Ovary (tissue), 7 donors: ENCODE measurements at regions not wholly inside any gene's neighbourhood (a gene's known extent, or its start where the extent isn't known, plus 50 kb on each side); places are given as distances from the start of the nearest gene placed in this dataset.
"Not testable (repeated sequence)": the region's sequence is repeated elsewhere in the genome, so short reads cannot be mapped to it uniquely, and the experiment has no call there.

ENCODE experiments used
- DNase-seq, 5 donors: peaks; one replicate each; pipeline ENCODE4 v3.0.0-alpha.2; 2019 to 2020
- H3K27ac ChIP-seq, 2 donors: fragments of 200-600 bp; one replicate each; pipeline versions ENCODE4 v1.5.1 to v1.8.0; 2019 to 2022
- H3K27me3 ChIP-seq: fragments of 200-600 bp; one replicate; pipeline ENCODE4 v1.8.0; 2022
- H3K36me3 ChIP-seq: fragments of 200-600 bp; sonication (generic); one replicate; pipeline ENCODE4 v1.5.1; 2019
- H3K4me1 ChIP-seq: one replicate; pipeline ENCODE4 v1.8.1; 2013; ENCODE audit warnings: mild to moderate bottlenecking, moderate library complexity; ENCODE audit not compliant: insufficient read depth
- H3K4me3 ChIP-seq: fragments of 200-600 bp; sonication (generic); one replicate; pipeline ENCODE4 v1.5.1; 2017
- H3K9me3 ChIP-seq, 2 donors: fragments of 200-600 bp in 1 of 2; sonication (generic) in 1 of 2; one replicate each; pipeline versions ENCODE4 v1.5.1 to v1.8.1; 2013 to 2019; ENCODE audit warnings: mild to moderate bottlenecking in 1 of 2, moderate library complexity in 1 of 2
- EP300 ChIP-seq: sonication (generic); formaldehyde crosslinking; IDR thresholded peaks from one replicate; pipeline ENCODE4 v1.6.1; 2017; ENCODE audit warnings: antibody characterized with exemption
- POLR2A ChIP-seq: fragments of 450-650 bp; IDR thresholded peaks from one replicate; pipeline ENCODE4 v1.6.1; 2017; ENCODE audit warnings: antibody characterized with exemption, mild to moderate bottlenecking, moderate library complexity
- WGBS, 3 donors: extraction: QIAGEN DNeasy Blood & Tissue Kit in 1 of 3; methylation state at CpG; one replicate each; pipeline versions ENCODE4 v1.1.5 to v1.1.7; 2013 to 2017; 5-methylcytosine and 5-hydroxymethylcytosine counted together
- intact Hi-C, 4 donors: fragments of 100-400 bp; cut with DNase I; formaldehyde crosslinking; loops; one replicate each; pipeline versions ENCODE4 v1.11.0 to v1.15.1; 2022 to 2023
- TF ChIP-seq, protein P1 (sequence below), 3 donors: fragments of 450-650 bp in 2 of 3; fragments of 200-600 bp in 1 of 3; IDR thresholded peaks; one replicate each; pipeline versions ENCODE4 v1.5.1 to v1.8.0; 2016 to 2022; ENCODE audit warnings: antibody characterized with exemption in 3 of 3, mild to moderate bottlenecking in 1 of 3
- donor health status: DM: no; HTN: no; CAD: no; lungs with moderate emphysema.
- donor health status: DM: no; HTN: no; CAD: no.
- donor health status: Bipolar disorder and iron deficiency.
- donor health status: DM: no; HTN: no; CAD: no.
- donor health status: DM: yes; HTN: yes; CAD: no.

DNA sequence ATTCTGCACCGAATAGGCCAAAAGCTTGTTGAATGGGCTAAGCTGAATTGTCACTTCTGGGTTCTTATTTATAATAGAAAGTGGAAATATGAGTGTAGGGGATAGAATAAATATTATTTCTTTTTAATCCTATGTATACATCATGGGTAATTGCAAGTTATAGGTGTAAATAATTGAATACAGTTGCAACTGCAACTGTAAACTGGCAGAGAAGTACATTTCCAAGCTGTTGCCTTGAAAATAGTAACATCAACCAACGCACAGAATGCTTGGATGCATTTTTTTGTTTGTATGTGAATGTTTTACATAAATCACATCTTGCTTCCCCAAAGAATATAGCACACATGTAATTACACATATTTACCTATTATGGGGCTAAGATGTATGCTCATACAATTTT, 234.1 kb downstream of the NNT start:
- Histone ChIP-seq H3K36me3 (no peaks in the 10 kb centered on the region), H3K4me1 (no peaks in the 10 kb centered on the region), H3K4me3 (no peak overlapping the region), H3K9me3 (no peaks in the 10 kb centered on the region), H3K27me3 (no peaks in the 10 kb centered on the region), H3K27ac (no peak overlapping the region)
- no peak for DNase-seq
- WGBS, 3 donors: 64 to 83% (median 82%) methylated on average over 2 of the region's 2 CpGs
- no peak for TF ChIP-seq EP300
- TF ChIP-seq POLR2A: no peak
- intact Hi-C loops: no loop called here

DNA sequence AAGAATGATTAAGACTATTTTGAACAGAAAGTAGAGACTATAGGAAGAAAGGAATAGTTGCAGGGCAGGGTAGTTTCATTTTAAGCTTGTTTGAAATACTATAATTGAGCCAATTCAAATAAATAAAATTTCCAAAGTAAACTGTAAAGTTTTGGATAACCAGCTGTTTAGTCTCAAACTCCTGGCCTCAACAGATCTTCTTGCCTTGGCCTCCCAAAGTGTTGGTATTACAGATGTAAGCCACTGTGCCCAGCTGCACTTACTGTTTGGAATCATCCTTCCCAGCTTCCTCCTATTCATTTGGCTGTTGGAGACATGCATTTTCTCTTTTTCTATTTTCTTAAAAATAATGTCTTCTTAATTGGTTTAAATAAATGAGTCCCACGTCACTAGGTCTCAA, 231.0 kb downstream of the NNT start:
- Histone ChIP-seq H3K27me3 (no peaks in the 10 kb centered on the region), H3K4me1 (no peaks in the 10 kb centered on the region), H3K36me3 (no peaks in the 10 kb centered on the region), H3K4me3 (no peak overlapping the region), H3K9me3 (no peaks in the 10 kb centered on the region), H3K27ac (no peak overlapping the region)
- WGBS, 3 donors: 74 to 83% (median 81%) methylated on average over 1 of the region's 1 CpG
- intact Hi-C loops: no loop called here
- DNase-seq: no peak
- no peak for TF ChIP-seq POLR2A
- no peak for TF ChIP-seq EP300
- TF ChIP-seq, protein P1, sequence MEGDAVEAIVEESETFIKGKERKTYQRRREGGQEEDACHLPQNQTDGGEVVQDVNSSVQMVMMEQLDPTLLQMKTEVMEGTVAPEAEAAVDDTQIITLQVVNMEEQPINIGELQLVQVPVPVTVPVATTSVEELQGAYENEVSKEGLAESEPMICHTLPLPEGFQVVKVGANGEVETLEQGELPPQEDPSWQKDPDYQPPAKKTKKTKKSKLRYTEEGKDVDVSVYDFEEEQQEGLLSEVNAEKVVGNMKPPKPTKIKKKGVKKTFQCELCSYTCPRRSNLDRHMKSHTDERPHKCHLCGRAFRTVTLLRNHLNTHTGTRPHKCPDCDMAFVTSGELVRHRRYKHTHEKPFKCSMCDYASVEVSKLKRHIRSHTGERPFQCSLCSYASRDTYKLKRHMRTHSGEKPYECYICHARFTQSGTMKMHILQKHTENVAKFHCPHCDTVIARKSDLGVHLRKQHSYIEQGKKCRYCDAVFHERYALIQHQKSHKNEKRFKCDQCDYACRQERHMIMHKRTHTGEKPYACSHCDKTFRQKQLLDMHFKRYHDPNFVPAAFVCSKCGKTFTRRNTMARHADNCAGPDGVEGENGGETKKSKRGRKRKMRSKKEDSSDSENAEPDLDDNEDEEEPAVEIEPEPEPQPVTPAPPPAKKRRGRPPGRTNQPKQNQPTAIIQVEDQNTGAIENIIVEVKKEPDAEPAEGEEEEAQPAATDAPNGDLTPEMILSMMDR (IDR thresholded peaks at IDR 0.05): no peak

- 90 to 94% (median 94%) methylated on average over 16 to 26 of the region's 26 CpGs for WGBS, 3 donors
- intact Hi-C loops, H3K9me3 ChIP-seq, H3K4me1 ChIP-seq, DNase-seq, H3K4me3 ChIP-seq, H3K27me3 ChIP-seq, H3K27ac ChIP-seq, H3K36me3 ChIP-seq: not testable (repeated sequence)
These were observed 221.5 kb downstream of the NNT start for GRCh38 chr5:43824325-43824964.

GRCh38 chr5:43818394-43818793, 215.4 kb downstream of the NNT start:
- H3K4me1 ChIP-seq, H3K27me3 ChIP-seq, H3K9me3 ChIP-seq, H3K36me3 ChIP-seq, H3K27ac ChIP-seq, DNase-seq, H3K4me3 ChIP-seq, intact Hi-C loops: not testable (repeated sequence)
- WGBS, 3 donors: 61 to 95% (median 81%) methylated on average over 1 of the region's 1 CpG

DNA sequence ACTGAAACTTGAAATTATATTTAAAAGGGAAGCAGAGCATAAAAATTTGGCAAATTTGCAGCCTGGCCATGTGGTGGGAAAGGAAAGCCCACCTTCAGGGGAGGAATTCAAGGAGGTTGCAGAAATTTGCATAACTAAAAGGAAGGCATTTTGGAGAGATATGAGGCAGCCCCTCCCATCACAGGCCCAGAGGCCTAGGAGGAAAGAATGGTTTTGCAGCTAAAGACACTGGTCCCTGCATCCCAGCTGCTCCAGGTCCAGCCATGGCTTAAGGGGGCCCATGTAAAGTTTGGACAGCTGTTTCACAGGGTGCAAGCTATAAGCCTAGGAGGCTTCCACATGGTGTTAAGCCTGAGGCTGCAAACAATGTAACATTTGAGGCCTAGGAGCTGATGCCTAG, 212.5 kb downstream of the NNT start:
- TF ChIP-seq POLR2A (no peak), EP300 (no peak)
- TF ChIP-seq, protein P1 (IDR thresholded peaks at IDR 0.05): no peak
- H3K36me3 ChIP-seq: no peaks in the 10 kb centered on the region
- DNase-seq: no peak
- intact Hi-C loops: no loop called here
- H3K9me3 ChIP-seq: no peaks in the 10 kb centered on the region
- no peak overlapping the region for H3K27ac ChIP-seq
- H3K4me3 ChIP-seq: no peak overlapping the region
- H3K27me3 ChIP-seq: no peaks in the 10 kb centered on the region
- H3K4me1 ChIP-seq: no peaks in the 10 kb centered on the region

- TF ChIP-seq EP300 (no peak), POLR2A (no peak)
- TF ChIP-seq, protein P1 (IDR thresholded peaks at IDR 0.05): no peak
- H3K4me1 ChIP-seq: no peaks in the 10 kb centered on the region
- no peaks in the 10 kb centered on the region for H3K9me3 ChIP-seq
- H3K27ac ChIP-seq: no peak overlapping the region
- no peaks in the 10 kb centered on the region for H3K27me3 ChIP-seq
- no peak for DNase-seq
- H3K36me3 ChIP-seq: no peaks in the 10 kb centered on the region
- intact Hi-C loops: no loop called here
- no peak overlapping the region for H3K4me3 ChIP-seq
These were observed 201.7 kb downstream of the NNT start for GRCh38 chr5:43804723-43805122.
